ENCODE measurements at regions not wholly inside any gene's neighbourhood (a gene's known extent, or its start where the extent isn't known, plus 50 kb on each side); places are given as distances from the start of the nearest gene placed in this dataset.

GRCh38 chr4:66182636-66183035, 512.3 kb upstream of the EPHA5 start:
- H3K4me3 ChIP-seq (ENCODE audit: low read length) = no peak overlapping the region
- TF ChIP-seq CTCF (conservative IDR thresholded peaks at IDR 0.05; ENCODE audit: low read depth, low read length) = no peak
- DNase-seq (ENCODE audit: low read depth) = no peak

GRCh38 chr4:66178906-66179305, 508.6 kb upstream of the EPHA5 start:
- DNase-seq (ENCODE audit: low read depth) = peak; percentile 60
- no peak overlapping the region for H3K4me3 ChIP-seq (ENCODE audit: low read length)
- TF ChIP-seq CTCF (conservative IDR thresholded peaks at IDR 0.05; ENCODE audit: low read depth, low read length) = peak; percentile 21

- no peak for DNase-seq (ENCODE audit: low read depth)
- TF ChIP-seq CTCF (conservative IDR thresholded peaks at IDR 0.05; ENCODE audit: low read depth, low read length) = peak; percentile 13
- H3K4me3 ChIP-seq (ENCODE audit: low read length) = no peak overlapping the region
Measured at GRCh38 chr4:66169341-66169740, 499.1 kb upstream of the EPHA5 start.

- H3K4me3 ChIP-seq (ENCODE audit: low read length) = no peak overlapping the region
- no peak for DNase-seq (ENCODE audit: low read depth)
- no peak for TF ChIP-seq CTCF (conservative IDR thresholded peaks at IDR 0.05; ENCODE audit: low read depth, low read length)
Measured at GRCh38 chr4:66164869-66165268, 494.6 kb upstream of the EPHA5 start.

- TF ChIP-seq CTCF (conservative IDR thresholded peaks at IDR 0.05; ENCODE audit: low read depth, low read length) = no peak
- no peak for DNase-seq (ENCODE audit: low read depth)
Measured at GRCh38 chr4:66160606-66161005, 490.3 kb upstream of the EPHA5 start.

GRCh38 chr4:66157594-66157993, 487.3 kb upstream of the EPHA5 start:
- no peak for DNase-seq (ENCODE audit: low read depth)
- TF ChIP-seq CTCF (conservative IDR thresholded peaks at IDR 0.05; ENCODE audit: low read depth, low read length) = no peak
- no peak overlapping the region for H3K4me3 ChIP-seq (ENCODE audit: low read length)

More at GRCh38 chr4:66160606-66161005, 490.3 kb upstream of the EPHA5 start:
- no peak overlapping the region for H3K4me3 ChIP-seq (ENCODE audit: low read length)

GRCh38 chr4:66130042-66130441, 459.8 kb upstream of the EPHA5 start:
- no peak for DNase-seq (ENCODE audit: low read depth)
- TF ChIP-seq CTCF (conservative IDR thresholded peaks at IDR 0.05; ENCODE audit: low read depth, low read length) = no peak
- H3K4me3 ChIP-seq (ENCODE audit: low read length) = no peak overlapping the region

Data from retinal pigment epithelial cell (primary cell).